ENCODE measurements at regions not wholly inside any gene's neighbourhood (a gene's known extent, or its start where the extent isn't known, plus 50 kb on each side); places are given as distances from the start of the nearest gene placed in this dataset.

DNA sequence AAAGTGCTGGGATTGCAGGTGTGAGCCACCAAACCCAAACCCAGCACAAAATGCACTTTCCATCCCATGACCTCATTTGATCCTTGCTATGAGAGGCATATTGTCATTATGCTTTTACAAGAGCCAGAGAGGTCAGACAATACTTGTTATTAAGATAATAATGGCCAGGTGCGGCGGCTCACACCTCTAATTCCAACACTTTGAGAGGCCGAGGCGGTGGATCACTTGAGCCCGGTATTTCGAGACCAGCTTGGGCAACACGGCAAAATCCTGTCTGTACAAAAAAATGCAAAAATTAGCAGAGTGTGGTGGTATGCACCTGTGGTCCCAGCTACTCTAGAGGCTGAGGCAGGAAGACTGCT, 55.9 kb upstream of the IL17B start:
- Histone ChIP-seq H3K4me1 (ENCODE audit: insufficient read depth, low read length) (peaks cover 77% of the 10 kb centered on the region), H3K27me3 (ENCODE audit: control insufficient read depth in 1 of 2, insufficient read depth in 2 of 2, low read length in 2 of 2) (peaks cover 0 to 4% of the 10 kb centered on the region in 2 experiments; a peak in 1 of 5 replicates), H3K9ac (ENCODE audit: insufficient read depth, low read depth, low read length) (no peak overlapping the region), H3K36me3 (replicated peaks in 1 of 2; ENCODE audit: control insufficient read depth in 1 of 2, insufficient read depth in 2 of 2, low read length in 2 of 2) (no peaks in the 10 kb centered on the region), H3K4me2 (ENCODE audit: low read depth, low read length) (no peak overlapping the region), H3K4me3 (replicated peaks in 1 of 3; ENCODE audit: insufficient read depth in 1 of 3, low read depth in 2 of 3, low read length in 3 of 3) (no peak overlapping the region), H3K27ac (ENCODE audit: extremely low read length, insufficient read depth, low read length) (no peak overlapping the region), H2AFZ (ENCODE audit: low read length) (no peak overlapping the region), H3K9me3 (ENCODE audit: low read length) (no peaks in the 10 kb centered on the region), H4K20me1 (ENCODE audit: insufficient read depth, low read length) (no peaks in the 10 kb centered on the region), H3K79me2 (ENCODE audit: insufficient read depth, low read length) (no peaks in the 10 kb centered on the region)
- no peak for TF ChIP-seq ZNF768 (CRISPR knock-in tag; IDR thresholded peaks at IDR 0.05)
- TF ChIP-seq ZNF773 (CRISPR knock-in tag; IDR thresholded peaks at IDR 0.05; ENCODE audit: borderline replicate concordance) = no peak
- no peak for TF ChIP-seq KDM2A (CRISPR knock-in tag; IDR thresholded peaks at IDR 0.05; ENCODE audit: borderline replicate concordance, low read depth)
- TF ChIP-seq NR2F6 (IDR thresholded peaks at IDR 0.05) = no peak
- TF ChIP-seq NR2F6 (CRISPR knock-in tag; IDR thresholded peaks at IDR 0.05) = no peak
- no peak for TF ChIP-seq HNRNPUL1 (IDR thresholded peaks at IDR 0.05; ENCODE audit: low read depth, low read length)
- TF ChIP-seq, protein P1, sequence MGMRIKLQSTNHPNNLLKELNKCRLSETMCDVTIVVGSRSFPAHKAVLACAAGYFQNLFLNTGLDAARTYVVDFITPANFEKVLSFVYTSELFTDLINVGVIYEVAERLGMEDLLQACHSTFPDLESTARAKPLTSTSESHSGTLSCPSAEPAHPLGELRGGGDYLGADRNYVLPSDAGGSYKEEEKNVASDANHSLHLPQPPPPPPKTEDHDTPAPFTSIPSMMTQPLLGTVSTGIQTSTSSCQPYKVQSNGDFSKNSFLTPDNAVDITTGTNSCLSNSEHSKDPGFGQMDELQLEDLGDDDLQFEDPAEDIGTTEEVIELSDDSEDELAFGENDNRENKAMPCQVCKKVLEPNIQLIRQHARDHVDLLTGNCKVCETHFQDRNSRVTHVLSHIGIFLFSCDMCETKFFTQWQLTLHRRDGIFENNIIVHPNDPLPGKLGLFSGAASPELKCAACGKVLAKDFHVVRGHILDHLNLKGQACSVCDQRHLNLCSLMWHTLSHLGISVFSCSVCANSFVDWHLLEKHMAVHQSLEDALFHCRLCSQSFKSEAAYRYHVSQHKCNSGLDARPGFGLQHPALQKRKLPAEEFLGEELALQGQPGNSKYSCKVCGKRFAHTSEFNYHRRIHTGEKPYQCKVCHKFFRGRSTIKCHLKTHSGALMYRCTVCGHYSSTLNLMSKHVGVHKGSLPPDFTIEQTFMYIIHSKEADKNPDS (CRISPR knock-in tag; IDR thresholded peaks at IDR 0.05) = no peak
- CTCF ChIA-PET (ENCODE audit: low intra/inter-chr PET ratio, low total read pairs) = interaction anchor here (0.6 to 1.6 kb wide), 7 partner anchors 51 to 130 kb away, joined by 3 to 14 read pairs (median 5); no protein-coding TSS in a partner anchor
- FAIRE-seq = no peak
- 56% methylated on average over 7 of the region's 7 CpGs for WGBS (ENCODE audit: low lambda C conversion rate)
- in situ Hi-C loops (cut with HindIII; ENCODE audit: extremely low pct_ligation_motif_present, low pct_unique_long_range_greater_than_20kb) = loop anchor here (10.0 kb wide), 1 partner anchor 50 kb away; no protein-coding TSS in a partner anchor
- POLR2A ChIA-PET = interaction anchor here (1.8 kb wide), 1 partner anchor 114 kb away, joined by 5 read pairs; no protein-coding TSS in a partner anchor
- DNase-seq (ENCODE audit: low spot score) = no peak
- no peak for ATAC-seq
- no TSS peak for BruUV-seq (replicated peaks)
- intact Hi-C loops (cut with micrococcal nuclease; ENCODE audit: unreplicated experiment) = no loop called here
